ENCODE measurements at regions not wholly inside any gene's neighbourhood (a gene's known extent, or its start where the extent isn't known, plus 50 kb on each side); places are given as distances from the start of the nearest gene placed in this dataset.

GRCh38 chr4:24476282-24476681, 108.1 kb downstream of the DHX15 start:
- H3K79me2 ChIP-seq (ENCODE audit: insufficient read depth, low read length): no peaks in the 10 kb centered on the region
- H3K9ac ChIP-seq (ENCODE audit: low read depth, low read length, poor library complexity, severe bottlenecking): no peak overlapping the region
- TF ChIP-seq CTCF (conservative IDR thresholded peaks at IDR 0.05; ENCODE audit: low read length) (peak; percentile 79), EZH2phosphoT487 (IDR thresholded peaks at IDR 0.05; ENCODE audit: borderline replicate concordance) (no peak)
- H3K9me2 ChIP-seq (replicated peaks; ENCODE audit: low read depth, low read length): no peaks in the 10 kb centered on the region
- H4K20me1 ChIP-seq (ENCODE audit: insufficient read depth, low read length, poor library complexity, severe bottlenecking): no peaks in the 10 kb centered on the region
- H3K4me1 ChIP-seq (ENCODE audit: insufficient read depth, low read length, poor library complexity, severe bottlenecking): peaks cover 10% of the 10 kb centered on the region
- H2AFZ ChIP-seq (ENCODE audit: low read length): no peak overlapping the region
- H3K27me3 ChIP-seq (ENCODE audit: insufficient read depth, low read length, poor library complexity, severe bottlenecking): no peaks in the 10 kb centered on the region
- no peak overlapping the region for H3K4me3 ChIP-seq (ENCODE audit: low read length, poor library complexity, severe bottlenecking)
- no peaks in the 10 kb centered on the region for H3F3A ChIP-seq (ENCODE audit: low read depth)
- H3K36me3 ChIP-seq (ENCODE audit: insufficient read depth, low read length): no peaks in the 10 kb centered on the region
- H3K9me3 ChIP-seq (ENCODE audit: insufficient read depth, low read depth, low read length): no peaks in the 10 kb centered on the region
- no peak overlapping the region for H3K4me2 ChIP-seq (ENCODE audit: low read depth, low read length, poor library complexity, severe bottlenecking)

GRCh38 chr4:24475756-24476155, 108.6 kb downstream of the DHX15 start:
- Histone ChIP-seq H2AFZ (ENCODE audit: low read length) (no peak overlapping the region), H3K27me3 (ENCODE audit: insufficient read depth, low read length, poor library complexity, severe bottlenecking) (no peaks in the 10 kb centered on the region), H3K4me1 (ENCODE audit: insufficient read depth, low read length, poor library complexity, severe bottlenecking) (peaks cover 10% of the 10 kb centered on the region), H3F3A (ENCODE audit: low read depth) (no peaks in the 10 kb centered on the region), H3K9ac (ENCODE audit: low read depth, low read length, poor library complexity, severe bottlenecking) (no peak overlapping the region), H3K79me2 (ENCODE audit: insufficient read depth, low read length) (no peaks in the 10 kb centered on the region), H3K9me3 (ENCODE audit: insufficient read depth, low read depth, low read length) (no peaks in the 10 kb centered on the region), H3K4me2 (ENCODE audit: low read depth, low read length, poor library complexity, severe bottlenecking) (no peak overlapping the region), H3K4me3 (ENCODE audit: low read length, poor library complexity, severe bottlenecking) (no peak overlapping the region), H3K9me2 (replicated peaks; ENCODE audit: low read depth, low read length) (no peaks in the 10 kb centered on the region), H3K36me3 (ENCODE audit: insufficient read depth, low read length) (no peaks in the 10 kb centered on the region), H4K20me1 (ENCODE audit: insufficient read depth, low read length, poor library complexity, severe bottlenecking) (no peaks in the 10 kb centered on the region)
- TF ChIP-seq CTCF (conservative IDR thresholded peaks at IDR 0.05; ENCODE audit: low read length) (no peak), EZH2phosphoT487 (IDR thresholded peaks at IDR 0.05; ENCODE audit: borderline replicate concordance) (no peak)

- Histone ChIP-seq H3K27me3 (ENCODE audit: insufficient read depth, low read length, poor library complexity, severe bottlenecking) (no peaks in the 10 kb centered on the region), H3K9me3 (ENCODE audit: insufficient read depth, low read depth, low read length) (no peaks in the 10 kb centered on the region), H3K36me3 (ENCODE audit: insufficient read depth, low read length) (no peaks in the 10 kb centered on the region), H3K4me3 (ENCODE audit: low read length, poor library complexity, severe bottlenecking) (peak overlapping the region; percentile 92), H3K4me1 (ENCODE audit: insufficient read depth, low read length, poor library complexity, severe bottlenecking) (peaks cover 10% of the 10 kb centered on the region), H2AFZ (ENCODE audit: low read length) (peak overlapping the region; percentile 97), H3K4me2 (ENCODE audit: low read depth, low read length, poor library complexity, severe bottlenecking) (peak overlapping the region; percentile 88), H3K79me2 (ENCODE audit: insufficient read depth, low read length) (no peaks in the 10 kb centered on the region), H3K9me2 (replicated peaks; ENCODE audit: low read depth, low read length) (no peaks in the 10 kb centered on the region), H3F3A (ENCODE audit: low read depth) (no peaks in the 10 kb centered on the region), H4K20me1 (ENCODE audit: insufficient read depth, low read length, poor library complexity, severe bottlenecking) (no peaks in the 10 kb centered on the region), H3K9ac (ENCODE audit: low read depth, low read length, poor library complexity, severe bottlenecking) (peak overlapping the region; percentile 80)
- TF ChIP-seq EZH2phosphoT487 (IDR thresholded peaks at IDR 0.05; ENCODE audit: borderline replicate concordance) (no peak), CTCF (conservative IDR thresholded peaks at IDR 0.05; ENCODE audit: low read length) (0 out of 2 replicates have a peak, but pooled peaks have one; percentile 12)
Observed at GRCh38 chr4:24473309-24473721, 111.0 kb downstream of the DHX15 start.
